Keratinocyte (primary cell): ENCODE measurements at regions not wholly inside any gene's neighbourhood (a gene's known extent, or its start where the extent isn't known, plus 50 kb on each side); places are given as distances from the start of the nearest gene placed in this dataset.

Source experiments
- EZH2 ChIP-seq: IDR thresholded peaks from one replicate; pipeline ENCODE4 v1.6.1; 2012; ENCODE audit warnings: inconsistent platforms, mild to moderate bottlenecking, low read length, moderate library complexity
- TF ChIP-seq, protein P1 (sequence below), 3 experiments: IDR thresholded peaks in 1 of 3; conservative IDR thresholded peaks in 1 of 3; optimal IDR thresholded peaks in 1 of 3; 2 replicates in 2 of 3; 3 replicates in 1 of 3; pipeline versions ENCODE3 to v1.5.1; 2011; ENCODE audit warnings: low read length in 3 of 3, mild to moderate bottlenecking in 3 of 3, moderate library complexity in 2 of 3, control low read depth in 1 of 3, inconsistent platforms in 1 of 3; ENCODE audit not compliant: insufficient read depth in 2 of 3; ENCODE audit errors: extremely low read depth in 1 of 3

DNA sequence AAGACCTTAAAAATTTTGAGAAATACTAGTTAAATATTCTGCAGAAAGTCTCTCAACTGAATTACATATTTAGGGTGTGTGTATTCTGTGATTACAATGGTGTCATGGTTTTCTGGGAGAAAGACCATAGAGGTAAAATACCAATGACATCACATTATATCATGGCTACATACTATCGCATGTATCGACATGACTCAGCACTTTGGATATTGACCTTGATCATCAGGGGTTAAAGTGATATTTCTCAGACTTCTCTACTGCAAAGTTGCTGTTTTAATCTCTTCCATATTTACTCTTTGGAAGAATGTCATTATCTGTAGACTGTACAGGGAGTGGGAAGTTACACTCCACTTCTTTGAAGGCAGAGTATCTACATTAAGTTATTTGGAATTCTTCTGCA, 1046.6 kb downstream of the FAM181B start:
- TF ChIP-seq, protein P1, sequence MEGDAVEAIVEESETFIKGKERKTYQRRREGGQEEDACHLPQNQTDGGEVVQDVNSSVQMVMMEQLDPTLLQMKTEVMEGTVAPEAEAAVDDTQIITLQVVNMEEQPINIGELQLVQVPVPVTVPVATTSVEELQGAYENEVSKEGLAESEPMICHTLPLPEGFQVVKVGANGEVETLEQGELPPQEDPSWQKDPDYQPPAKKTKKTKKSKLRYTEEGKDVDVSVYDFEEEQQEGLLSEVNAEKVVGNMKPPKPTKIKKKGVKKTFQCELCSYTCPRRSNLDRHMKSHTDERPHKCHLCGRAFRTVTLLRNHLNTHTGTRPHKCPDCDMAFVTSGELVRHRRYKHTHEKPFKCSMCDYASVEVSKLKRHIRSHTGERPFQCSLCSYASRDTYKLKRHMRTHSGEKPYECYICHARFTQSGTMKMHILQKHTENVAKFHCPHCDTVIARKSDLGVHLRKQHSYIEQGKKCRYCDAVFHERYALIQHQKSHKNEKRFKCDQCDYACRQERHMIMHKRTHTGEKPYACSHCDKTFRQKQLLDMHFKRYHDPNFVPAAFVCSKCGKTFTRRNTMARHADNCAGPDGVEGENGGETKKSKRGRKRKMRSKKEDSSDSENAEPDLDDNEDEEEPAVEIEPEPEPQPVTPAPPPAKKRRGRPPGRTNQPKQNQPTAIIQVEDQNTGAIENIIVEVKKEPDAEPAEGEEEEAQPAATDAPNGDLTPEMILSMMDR (optimal IDR thresholded peaks at IDR 0.05 in 1 of 3, IDR thresholded peaks at IDR 0.05 in 1 of 3, conservative IDR thresholded peaks at IDR 0.05 in 1 of 3; ENCODE audit: extremely low read depth in 1 of 3, insufficient read depth in 2 of 3, low read length in 3 of 3), result no peak
- no peak for TF ChIP-seq EZH2
